Endothelial cell of umbilical vein (primary cell): ENCODE measurements at regions not wholly inside any gene's neighbourhood (a gene's known extent, or its start where the extent isn't known, plus 50 kb on each side); places are given as distances from the start of the nearest gene placed in this dataset.

Experiments
- BruUV-seq: library from RNA; stranded (reverse); fragments of 400-500 nt; replicated peaks from 2 replicates; lab custom pipeline; 2021; lab: Mats Ljungman, UMichigan
- CTCF ChIA-PET: fragments of 300-600, 350-600 bp; sonication (Branson Sonifier 250); formaldehyde crosslinking; loops from one replicate; lab custom pipeline; 2021; ENCODE audit warnings: antibody characterized with exemption, inconsistent platforms; lab: Charles Lee
- POLR2A ChIA-PET: fragments of 300-600, 350-600 bp; sonication (Branson Sonifier 250); formaldehyde crosslinking; loops from one replicate; lab custom pipeline; 2021; ENCODE audit warnings: antibody characterized with exemption, inconsistent platforms; lab: Charles Lee
- DNase-seq: peaks from one replicate; pipeline ENCODE4 v3.0.0-alpha.2; 2011; ENCODE audit warnings: low read depth, low spot score
- FAIRE-seq: peaks from 2 replicates; lab custom pipeline; 2011; peaks lifted over from hg19 to GRCh38; lab: Jason Lieb, UNC
- H2AFZ ChIP-seq: 2 replicates; pipeline ENCODE4 v1.6.0; 2012; ENCODE audit warnings: low read depth, low read length, control low read depth, inconsistent platforms
- H3K27ac ChIP-seq: 2 replicates; pipeline ENCODE4 v1.5.1; 2011; ENCODE audit warnings: low read depth, mild to moderate bottlenecking, control low read depth, low read length, moderate library complexity; ENCODE audit not compliant: insufficient read depth
- H3K27me3 ChIP-seq, 2 experiments: 2 replicates each; pipeline versions ENCODE4 v1.6.0 to v1.6.1; 2011; ENCODE audit warnings: low read length in 2 of 2, mixed read lengths in 1 of 2; ENCODE audit not compliant: control insufficient read depth in 2 of 2, insufficient read depth in 2 of 2
- H3K36me3 ChIP-seq, 2 experiments: 2 replicates in 1 of 2; 3 replicates in 1 of 2; pipeline ENCODE4 v1.5.1; 2011; ENCODE audit warnings: low read length in 2 of 2, mild to moderate bottlenecking in 1 of 2, moderate library complexity in 1 of 2; ENCODE audit not compliant: control insufficient read depth in 2 of 2, insufficient read depth in 2 of 2; ENCODE audit errors: extremely low read depth in 1 of 2
- H3K4me1 ChIP-seq: 3 replicates; pipeline ENCODE4 v1.5.1; 2011; ENCODE audit warnings: mild to moderate bottlenecking, low read length; ENCODE audit not compliant: control insufficient read depth, insufficient read depth; ENCODE audit errors: extremely low read depth
- H3K4me2 ChIP-seq: 2 replicates; pipeline ENCODE4 v1.6.1; 2011; ENCODE audit warnings: low read length, control low read depth, mixed read lengths; ENCODE audit not compliant: insufficient read depth
- H3K4me3 ChIP-seq, 3 experiments: fragments of 200-600 bp in 1 of 3; sonication (generic), shearing (Covaris generic) in 1 of 3; replicated peaks in 1 of 3; 2 replicates each; pipeline ENCODE4 v1.5.1; 2011 to 2016; ENCODE audit warnings: control low read depth in 3 of 3, low read length in 3 of 3, mild to moderate bottlenecking in 2 of 3, inconsistent platforms in 1 of 3, low read depth in 1 of 3, moderate library complexity in 1 of 3; ENCODE audit not compliant: insufficient read depth in 1 of 3
- H3K79me2 ChIP-seq: 2 replicates; pipeline ENCODE4 v1.6.0; 2012; ENCODE audit warnings: low read length, inconsistent platforms; ENCODE audit not compliant: control insufficient read depth, insufficient read depth
- H3K9ac ChIP-seq: replicated peaks from 2 replicates; pipeline ENCODE3; 2011; ENCODE audit warnings: low read length, control low read depth; ENCODE audit not compliant: insufficient read depth; ENCODE audit errors: extremely low read depth
- H3K9me1 ChIP-seq: replicated peaks from 3 replicates; pipeline ENCODE4 v1.6.0; 2011; ENCODE audit warnings: mild to moderate bottlenecking, low read length; ENCODE audit not compliant: control insufficient read depth, insufficient read depth; ENCODE audit errors: extremely low read depth
- H3K9me3 ChIP-seq: replicated peaks from 2 replicates; pipeline ENCODE4 v1.5.1; 2012; ENCODE audit warnings: low read length, inconsistent platforms; ENCODE audit not compliant: control insufficient read depth, insufficient read depth
- H4K20me1 ChIP-seq: replicated peaks from 2 replicates; pipeline ENCODE3; 2011; ENCODE audit warnings: mild to moderate bottlenecking, low read length; ENCODE audit not compliant: control insufficient read depth, insufficient read depth; ENCODE audit errors: extremely low read depth
- CTCF ChIP-seq, 2 donors: IDR thresholded peaks; 1 replicate in 1 of 2; 2 replicates in 1 of 2; pipeline ENCODE4 v1.5.1; 2011; ENCODE audit warnings: low read length in 2 of 2, mild to moderate bottlenecking in 2 of 2, moderate library complexity in 2 of 2, control low read depth in 1 of 2, inconsistent platforms in 1 of 2, low read depth in 1 of 2; ENCODE audit not compliant: insufficient read depth in 1 of 2; ENCODE audit errors: extremely low read depth in 1 of 2
- EZH2 ChIP-seq: IDR thresholded peaks from 2 replicates; pipeline ENCODE4 v1.6.1; 2012; ENCODE audit warnings: borderline replicate concordance, low read depth, mild to moderate bottlenecking, moderate library complexity, low read length, inconsistent platforms; ENCODE audit not compliant: severe bottlenecking
- JUN ChIP-seq: IDR thresholded peaks from 2 replicates; pipeline ENCODE4 v1.6.1; 2011; ENCODE audit warnings: borderline replicate concordance, low read depth; ENCODE audit not compliant: insufficient read length, insufficient read depth
- MYC ChIP-seq: IDR thresholded peaks from one replicate; pipeline ENCODE4 v1.6.1; 2011; ENCODE audit warnings: mild to moderate bottlenecking, low read depth, low read length
- POLR2A ChIP-seq: IDR thresholded peaks from 2 replicates; pipeline ENCODE4 v1.6.1; 2012; ENCODE audit warnings: low read depth, mild to moderate bottlenecking, control low read depth, low read length
- POLR2AphosphoS5 ChIP-seq: IDR thresholded peaks from 2 replicates; pipeline ENCODE4 v1.6.1; 2012; ENCODE audit warnings: low read depth, mild to moderate bottlenecking, control low read depth, low read length, moderate library complexity; ENCODE audit not compliant: insufficient read depth
- dilution Hi-C: fragments of 300-500 bp; cut with MboI; formaldehyde crosslinking; loops from one replicate; pipeline ENCODE4 v1.15.0; 2019; ENCODE audit warnings: low sequenced_read_pairs; ENCODE audit not compliant: extremely low pct_ligation_motif_present
- intact Hi-C: fragments of 100-400 bp; cut with micrococcal nuclease; formaldehyde crosslinking; loops from one replicate; pipeline ENCODE4 v1.10.0; 2022
- TF ChIP-seq, protein P1 (sequence below): IDR thresholded peaks from 2 replicates; pipeline ENCODE4 v1.6.1; 2011; ENCODE audit not compliant: insufficient read depth, insufficient read length

GRCh38 chr20:55597526-55597925 is 407.8 kb downstream of the CBLN4 start:
- H3K9me3 ChIP-seq: no peaks in the 10 kb centered on the region
- H3K4me2 ChIP-seq: no peak overlapping the region
- H3K27ac ChIP-seq: no peak overlapping the region
- no peaks in the 10 kb centered on the region for H3K79me2 ChIP-seq
- POLR2A ChIA-PET: no interaction called here
- no peaks in the 10 kb centered on the region for H4K20me1 ChIP-seq
- H2AFZ ChIP-seq: no peak overlapping the region
- no peak for DNase-seq
- no peaks in the 10 kb centered on the region for H3K27me3 ChIP-seq
- no peak overlapping the region for H3K4me3 ChIP-seq
- TF ChIP-seq, protein P1, sequence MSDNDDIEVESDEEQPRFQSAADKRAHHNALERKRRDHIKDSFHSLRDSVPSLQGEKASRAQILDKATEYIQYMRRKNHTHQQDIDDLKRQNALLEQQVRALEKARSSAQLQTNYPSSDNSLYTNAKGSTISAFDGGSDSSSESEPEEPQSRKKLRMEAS: no peak
- TF ChIP-seq MYC: no peak
- TF ChIP-seq EZH2: no peak
- TF ChIP-seq JUN: no peak
- no peak for TF ChIP-seq POLR2AphosphoS5
- no peak for TF ChIP-seq POLR2A
- no peak for TF ChIP-seq CTCF (IDR thresholded peaks at IDR 0.05; ENCODE audit: extremely low read depth in 1 of 2, insufficient read depth in 1 of 2, low read depth in 1 of 2, low read length in 2 of 2)
- no TSS peak for BruUV-seq
- H3K9ac ChIP-seq: no peak overlapping the region
- CTCF ChIA-PET: no interaction called here
- no peaks in the 10 kb centered on the region for H3K36me3 ChIP-seq
- dilution Hi-C loops: no loop called here
- no peak for FAIRE-seq
- intact Hi-C loops: no loop called here
- H3K4me1 ChIP-seq: no peaks in the 10 kb centered on the region
- H3K9me1 ChIP-seq: no peaks in the 10 kb centered on the region

DNA sequence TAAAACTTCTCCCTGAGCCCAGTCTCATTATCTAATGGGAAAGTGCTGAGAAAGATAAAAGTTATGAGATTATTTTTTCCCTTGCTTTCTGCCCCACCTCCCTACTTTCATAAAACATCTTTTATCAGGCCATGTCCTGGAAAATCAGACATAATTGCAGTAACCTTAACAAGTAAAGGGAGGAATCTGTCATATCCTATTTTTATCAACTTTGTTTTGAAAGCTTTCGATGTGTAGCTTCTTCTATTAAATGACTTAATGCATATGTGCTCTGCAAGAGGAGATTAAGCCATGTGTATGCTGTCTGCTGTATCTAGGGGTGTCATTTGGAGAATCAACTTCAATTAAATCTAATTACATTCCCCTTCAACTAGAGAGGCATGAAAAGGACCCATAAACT is 408.9 kb downstream of the CBLN4 start:
- no TSS peak for BruUV-seq
- H3K4me3 ChIP-seq: no peak overlapping the region
- no peaks in the 10 kb centered on the region for H3K79me2 ChIP-seq
- ChIA-PET CTCF (no interaction called here), POLR2A (interaction anchor here (0.6 kb wide), 1 partner anchor 147 kb away, joined by 5 read pairs; no protein-coding TSS in a partner anchor)
- no peak overlapping the region for H2AFZ ChIP-seq
- no peaks in the 10 kb centered on the region for H3K9me3 ChIP-seq
- no peak overlapping the region for H3K9ac ChIP-seq
- H3K4me1 ChIP-seq: no peaks in the 10 kb centered on the region
- H3K9me1 ChIP-seq: no peaks in the 10 kb centered on the region
- H3K27ac ChIP-seq: no peak overlapping the region
- dilution Hi-C loops (no loop called here), intact Hi-C loops (no loop called here)
- H3K27me3 ChIP-seq: no peaks in the 10 kb centered on the region
- H3K36me3 ChIP-seq: no peaks in the 10 kb centered on the region
- H3K4me2 ChIP-seq: no peak overlapping the region
- FAIRE-seq: no peak
- no peak for TF ChIP-seq EZH2
- DNase-seq: no peak
- no peaks in the 10 kb centered on the region for H4K20me1 ChIP-seq
